SK-N-SH (cell line): ENCODE measurements at regions not wholly inside any gene's neighbourhood (a gene's known extent, or its start where the extent isn't known, plus 50 kb on each side); places are given as distances from the start of the nearest gene placed in this dataset.

Source experiments
- CTCF ChIA-PET: fragments of 300-600, 350-600 bp; formaldehyde crosslinking; extraction: SDS; loops from one replicate; lab custom pipeline; 2021; lab: Yijun Ruan, JAX
- POLR2A ChIA-PET: fragments of 350-600 bp; sonication (Branson Sonifier 250); formaldehyde crosslinking; extraction: SDS; loops from one replicate; lab custom pipeline; 2020; ENCODE audit warnings: antibody characterized with exemption, inconsistent platforms; lab: Yijun Ruan, JAX
- DNase-seq: peaks from one replicate; pipeline ENCODE4 v3.0.0; 2012
- H2AFZ ChIP-seq: fragments of 200-600 bp; sonication (generic); 2 replicates; pipeline ENCODE4 v1.8.1; 2016; ENCODE audit warnings: antibody characterized with exemption, mild to moderate bottlenecking, low read depth
- H3F3A ChIP-seq: fragments of 200-600 bp; sonication (generic); replicated peaks from 2 replicates; pipeline ENCODE3; 2016; ENCODE audit warnings: antibody characterized with exemption, mild to moderate bottlenecking; ENCODE audit not compliant: insufficient read depth
- H3K27ac ChIP-seq, 2 experiments: fragments of 200-500 bp in 1 of 2; fragments of 200-600 bp in 1 of 2; sonication (Bioruptor generic) in 1 of 2; sonication (generic), shearing (Covaris generic) in 1 of 2; 2 replicates each; pipeline versions ENCODE4 v1.5.1 to v1.6.1; 2014 to 2016; ENCODE audit warnings: low read depth in 2 of 2, inconsistent platforms in 1 of 2, low read length in 1 of 2, mild to moderate bottlenecking in 1 of 2, mixed read lengths in 1 of 2
- H3K27me3 ChIP-seq: fragments of 200-600 bp; sonication (generic), shearing (Covaris generic); 2 replicates; pipeline ENCODE4 v1.6.1; 2016; ENCODE audit warnings: mixed run types; ENCODE audit not compliant: insufficient read depth
- H3K36me3 ChIP-seq, 2 experiments: fragments of 200-500 bp in 1 of 2; fragments of 200-600 bp in 1 of 2; sonication (Bioruptor generic) in 1 of 2; sonication (generic) in 1 of 2; replicated peaks in 1 of 2; 2 replicates each; pipeline versions ENCODE3 to v1.5.1; 2014 to 2016; ENCODE audit warnings: low read length in 1 of 2, mild to moderate bottlenecking in 1 of 2; ENCODE audit not compliant: insufficient read depth in 2 of 2, control insufficient read depth in 1 of 2
- H3K4me1 ChIP-seq, 2 experiments: fragments of 200-500 bp in 1 of 2; fragments of 200-600 bp in 1 of 2; sonication (Bioruptor generic) in 1 of 2; sonication (generic), shearing (Covaris generic) in 1 of 2; 2 replicates each; pipeline versions ENCODE4 v1.5.1 to v1.6.1; 2014 to 2016; ENCODE audit warnings: low read depth in 1 of 2, low read length in 1 of 2, mixed run types in 1 of 2; ENCODE audit not compliant: insufficient read depth in 2 of 2, control insufficient read depth in 1 of 2
- H3K4me2 ChIP-seq: fragments of 200-600 bp; sonication (generic), shearing (Covaris generic); 2 replicates; pipeline ENCODE4 v1.6.1; 2017; ENCODE audit warnings: mixed run types
- H3K4me3 ChIP-seq, 2 experiments: fragments of 200-500 bp in 1 of 2; fragments of 200-600 bp in 1 of 2; sonication (Bioruptor generic) in 1 of 2; sonication (generic), shearing (Covaris generic) in 1 of 2; 2 replicates each; pipeline versions ENCODE4 v1.5.1 to v1.8.1; 2014 to 2016; ENCODE audit warnings: low read depth in 2 of 2, inconsistent platforms in 1 of 2, low read length in 1 of 2, mild to moderate bottlenecking in 1 of 2, mixed read lengths in 1 of 2, moderate library complexity in 1 of 2
- H3K79me2 ChIP-seq: fragments of 200-600 bp; sonication (generic); 2 replicates; pipeline ENCODE4 v1.8.1; 2017; ENCODE audit warnings: mild to moderate bottlenecking; ENCODE audit not compliant: insufficient read depth
- H3K9ac ChIP-seq: fragments of 200-600 bp; sonication (generic); 2 replicates; pipeline ENCODE4 v1.6.1; 2017; ENCODE audit warnings: mixed run types
- H3K9me2 ChIP-seq: fragments of 200-600 bp; sonication (generic); 2 replicates; pipeline ENCODE4 v1.6.1; 2017; ENCODE audit warnings: mixed run types
- H3K9me3 ChIP-seq: fragments of 200-600 bp; sonication (generic); 2 replicates; pipeline ENCODE4 v1.6.1; 2017; ENCODE audit warnings: mixed run types, mild to moderate bottlenecking, moderate library complexity
- H4K20me1 ChIP-seq: fragments of 200-600 bp; sonication (generic); 2 replicates; pipeline ENCODE4 v1.6.1; 2017; ENCODE audit warnings: mild to moderate bottlenecking, mixed run types; ENCODE audit not compliant: insufficient read depth
- CHD2 ChIP-seq: fragments of 150-350 bp; IDR thresholded peaks from 2 replicates; pipeline ENCODE4 v1.6.1; 2018; ENCODE audit warnings: low read length; ENCODE audit not compliant: partially characterized antibody
- ELF1 ChIP-seq: IDR thresholded peaks from 2 replicates; pipeline ENCODE4 v1.4.0; 2012
- EP300 ChIP-seq, 2 experiments: IDR thresholded peaks; 2 replicates each; pipeline versions ENCODE4 v1.4.0 to v1.6.1; 2012; ENCODE audit warnings: borderline replicate concordance in 1 of 2, low read depth in 1 of 2, low read length in 1 of 2
- FOSL2 ChIP-seq: IDR thresholded peaks from 2 replicates; pipeline ENCODE4 v1.4.0; 2012; ENCODE audit warnings: low read depth, mild to moderate bottlenecking, moderate library complexity, borderline replicate concordance
- FOXJ3 ChIP-seq: sonication (generic); formaldehyde crosslinking; IDR thresholded peaks from 2 replicates; pipeline ENCODE4 v1.5.1; 2020; ENCODE audit warnings: mild to moderate bottlenecking, missing genetic modification reagents
- GABPA ChIP-seq: IDR thresholded peaks from 2 replicates; pipeline ENCODE4 v1.4.0; 2012; ENCODE audit warnings: low read depth, mild to moderate bottlenecking
- GATA2 ChIP-seq: sonication (generic); formaldehyde crosslinking; IDR thresholded peaks from 2 replicates; pipeline ENCODE4 v1.5.0; 2020; ENCODE audit warnings: mild to moderate bottlenecking, missing genetic modification reagents
- JUND ChIP-seq: IDR thresholded peaks from 2 replicates; pipeline ENCODE4 v1.4.0; 2012
- MEF2A ChIP-seq: IDR thresholded peaks from 2 replicates; pipeline ENCODE4 v1.4.0; 2012; ENCODE audit warnings: low read depth, borderline replicate concordance
- NRF1 ChIP-seq: IDR thresholded peaks from 2 replicates; pipeline ENCODE4 v1.6.1; 2012; ENCODE audit warnings: low read depth, mild to moderate bottlenecking, low read length
- POLR2AphosphoS5 ChIP-seq: IDR thresholded peaks from 2 replicates; pipeline ENCODE4 v1.6.1; 2012; ENCODE audit warnings: low read depth, low read length
- RAD21 ChIP-seq: IDR thresholded peaks from 2 replicates; pipeline ENCODE4 v1.6.1; 2012; ENCODE audit warnings: mild to moderate bottlenecking, low read length
- RCOR1 ChIP-seq: fragments of 150-350 bp; IDR thresholded peaks from 2 replicates; pipeline ENCODE4 v1.6.1; 2017; ENCODE audit warnings: antibody characterized with exemption, low read length
- SMC3 ChIP-seq: IDR thresholded peaks from 2 replicates; pipeline ENCODE4 v1.6.1; 2012; ENCODE audit warnings: low read depth, low read length, improper control_type of control experiment
- TCF12 ChIP-seq: IDR thresholded peaks from 2 replicates; pipeline ENCODE4 v1.4.0; 2012
- USF1 ChIP-seq: IDR thresholded peaks from 2 replicates; pipeline ENCODE4 v1.4.0; 2012; ENCODE audit warnings: low read depth, borderline replicate concordance
- WGBS: methylation state at CpG from one replicate; pipeline ENCODE4 v1.1.6; 2017; ENCODE audit warnings: low lambda C conversion rate; 5-methylcytosine and 5-hydroxymethylcytosine counted together
- TF ChIP-seq, protein P1 (sequence below): fragments of 150-350 bp; IDR thresholded peaks from 2 replicates; pipeline ENCODE4 v1.6.1; 2017; ENCODE audit warnings: antibody characterized with exemption, low read length, low read depth, borderline replicate concordance
- TF ChIP-seq, protein P2 (sequence below): IDR thresholded peaks from 2 replicates; pipeline ENCODE4; 2012
- TF ChIP-seq, protein P3 (sequence below): IDR thresholded peaks from 2 replicates; pipeline ENCODE4 v1.4.0; 2012; ENCODE audit warnings: low read depth, borderline replicate concordance

GRCh38 chr5:117138523-117138922 is 563.9 kb upstream of the SEMA6A start (continued):
- TF ChIP-seq, protein P1, sequence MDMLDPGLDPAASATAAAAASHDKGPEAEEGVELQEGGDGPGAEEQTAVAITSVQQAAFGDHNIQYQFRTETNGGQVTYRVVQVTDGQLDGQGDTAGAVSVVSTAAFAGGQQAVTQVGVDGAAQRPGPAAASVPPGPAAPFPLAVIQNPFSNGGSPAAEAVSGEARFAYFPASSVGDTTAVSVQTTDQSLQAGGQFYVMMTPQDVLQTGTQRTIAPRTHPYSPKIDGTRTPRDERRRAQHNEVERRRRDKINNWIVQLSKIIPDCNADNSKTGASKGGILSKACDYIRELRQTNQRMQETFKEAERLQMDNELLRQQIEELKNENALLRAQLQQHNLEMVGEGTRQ, result no peak
- TF ChIP-seq, all 33 proteins: peak for 0

DNA sequence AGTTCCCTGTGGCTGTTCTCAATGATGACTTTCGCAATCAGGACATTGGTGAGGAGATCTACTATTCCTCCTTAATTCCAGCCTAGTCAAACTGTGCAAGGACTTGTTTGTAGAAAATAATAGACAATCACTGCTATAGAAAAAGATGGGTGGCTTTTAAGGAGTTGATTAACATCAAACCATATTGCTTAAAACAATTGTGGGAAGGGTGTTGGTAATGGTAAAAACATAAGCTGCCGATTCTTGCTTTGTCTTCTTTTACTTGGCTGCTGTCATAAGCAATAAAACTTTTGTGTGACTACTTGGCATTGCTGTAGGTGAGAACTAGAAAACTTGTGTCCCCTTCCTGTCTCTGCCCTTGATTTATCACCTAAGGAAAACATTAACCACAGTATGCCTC is 561.2 kb upstream of the SEMA6A start:
- Histone ChIP-seq H3K9me2 (no peaks in the 10 kb centered on the region), H3K4me2 (no peak overlapping the region), H3K9me3 (no peaks in the 10 kb centered on the region), H3K9ac (no peak overlapping the region), H3K4me1 (no peaks in the 10 kb centered on the region), H3F3A (no peaks in the 10 kb centered on the region), H3K4me3 (no peak overlapping the region), H3K79me2 (no peaks in the 10 kb centered on the region), H3K36me3 (no peaks in the 10 kb centered on the region), H2AFZ (no peak overlapping the region), H3K27me3 (no peaks in the 10 kb centered on the region), H3K27ac (no peak overlapping the region), H4K20me1 (no peaks in the 10 kb centered on the region)
- POLR2A ChIA-PET, result no interaction called here
- WGBS, result 48% methylated on average over 2 of the region's 2 CpGs
- no peak for DNase-seq
- TF ChIP-seq ELF1 (no peak), MEF2A (no peak), USF1 (no peak), CHD2 (no peak), JUND (no peak), POLR2AphosphoS5 (no peak), TCF12 (no peak)
- TF ChIP-seq, protein P2, sequence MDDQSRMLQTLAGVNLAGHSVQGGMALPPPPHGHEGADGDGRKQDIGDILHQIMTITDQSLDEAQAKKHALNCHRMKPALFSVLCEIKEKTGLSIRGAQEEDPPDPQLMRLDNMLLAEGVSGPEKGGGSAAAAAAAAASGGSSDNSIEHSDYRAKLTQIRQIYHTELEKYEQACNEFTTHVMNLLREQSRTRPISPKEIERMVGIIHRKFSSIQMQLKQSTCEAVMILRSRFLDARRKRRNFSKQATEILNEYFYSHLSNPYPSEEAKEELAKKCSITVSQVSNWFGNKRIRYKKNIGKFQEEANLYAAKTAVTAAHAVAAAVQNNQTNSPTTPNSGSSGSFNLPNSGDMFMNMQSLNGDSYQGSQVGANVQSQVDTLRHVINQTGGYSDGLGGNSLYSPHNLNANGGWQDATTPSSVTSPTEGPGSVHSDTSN, result no peak
- TF ChIP-seq, protein P3, sequence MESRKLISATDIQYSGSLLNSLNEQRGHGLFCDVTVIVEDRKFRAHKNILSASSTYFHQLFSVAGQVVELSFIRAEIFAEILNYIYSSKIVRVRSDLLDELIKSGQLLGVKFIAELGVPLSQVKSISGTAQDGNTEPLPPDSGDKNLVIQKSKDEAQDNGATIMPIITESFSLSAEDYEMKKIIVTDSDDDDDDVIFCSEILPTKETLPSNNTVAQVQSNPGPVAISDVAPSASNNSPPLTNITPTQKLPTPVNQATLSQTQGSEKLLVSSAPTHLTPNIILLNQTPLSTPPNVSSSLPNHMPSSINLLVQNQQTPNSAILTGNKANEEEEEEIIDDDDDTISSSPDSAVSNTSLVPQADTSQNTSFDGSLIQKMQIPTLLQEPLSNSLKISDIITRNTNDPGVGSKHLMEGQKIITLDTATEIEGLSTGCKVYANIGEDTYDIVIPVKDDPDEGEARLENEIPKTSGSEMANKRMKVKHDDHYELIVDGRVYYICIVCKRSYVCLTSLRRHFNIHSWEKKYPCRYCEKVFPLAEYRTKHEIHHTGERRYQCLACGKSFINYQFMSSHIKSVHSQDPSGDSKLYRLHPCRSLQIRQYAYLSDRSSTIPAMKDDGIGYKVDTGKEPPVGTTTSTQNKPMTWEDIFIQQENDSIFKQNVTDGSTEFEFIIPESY, result no peak
- CTCF ChIA-PET, result no interaction called here

DNA sequence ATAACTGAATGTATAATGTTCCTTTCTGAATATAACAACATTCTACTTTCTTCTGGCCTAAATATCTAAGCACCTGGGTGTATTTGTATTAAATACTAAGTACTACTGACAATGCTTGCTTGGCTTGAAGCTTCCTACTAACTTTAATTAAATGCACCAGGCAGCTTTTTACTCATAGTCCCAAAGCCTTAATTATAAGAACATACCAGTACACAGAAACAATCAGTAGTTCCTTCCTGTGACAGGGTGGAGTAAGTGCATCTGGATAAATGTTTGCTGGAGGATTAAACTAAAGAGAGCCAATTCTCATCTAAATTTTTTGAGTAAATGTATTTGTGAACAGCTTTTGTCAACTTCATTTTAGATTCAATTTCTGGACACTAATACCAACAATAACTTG is 558.6 kb upstream of the SEMA6A start:
- H3K36me3 ChIP-seq, result no peaks in the 10 kb centered on the region
- H3K79me2 ChIP-seq, result no peaks in the 10 kb centered on the region
- ChIA-PET CTCF (no interaction called here), POLR2A (no interaction called here)
- H3F3A ChIP-seq, result no peaks in the 10 kb centered on the region
- H3K27me3 ChIP-seq, result no peaks in the 10 kb centered on the region
- H3K4me1 ChIP-seq, result no peaks in the 10 kb centered on the region
- H3K4me2 ChIP-seq, result no peak overlapping the region
- H3K9ac ChIP-seq, result no peak overlapping the region
- H3K4me3 ChIP-seq, result no peak overlapping the region
- no peak overlapping the region for H3K27ac ChIP-seq
- no peak overlapping the region for H2AFZ ChIP-seq
- no peaks in the 10 kb centered on the region for H3K9me3 ChIP-seq
- H4K20me1 ChIP-seq, result no peaks in the 10 kb centered on the region
- DNase-seq, result no peak
- no peak for TF ChIP-seq NRF1
- no peak for TF ChIP-seq SMC3
- TF ChIP-seq GATA2, result no peak
- no peak for TF ChIP-seq FOSL2
- TF ChIP-seq RAD21, result no peak
- TF ChIP-seq USF1, result no peak
- no peak for TF ChIP-seq GABPA
- TF ChIP-seq RCOR1, result no peak
- TF ChIP-seq, protein P3, result no peak
- no peak for TF ChIP-seq FOXJ3 (CRISPR knock-in tag)
- TF ChIP-seq EP300 (IDR thresholded peaks at IDR 0.05; ENCODE audit: borderline replicate concordance in 1 of 2, low read depth in 1 of 2, low read length in 1 of 2), result no peak
- H3K9me2 ChIP-seq, result no peaks in the 10 kb centered on the region
